Stomach (tissue), 8 donors: ENCODE measurements at regions not wholly inside any gene's neighbourhood (a gene's known extent, or its start where the extent isn't known, plus 50 kb on each side); places are given as distances from the start of the nearest gene placed in this dataset.

ENCODE experiments used
- DNase-seq, 2 donors: peaks; one replicate each; pipeline versions ENCODE4 v3.0.0 to v3.0.0-alpha.2; 2013 to 2019
- H3K27ac ChIP-seq, 5 donors: fragments of 200-600 bp in 4 of 5; sonication (generic) in 4 of 5; one replicate each; pipeline ENCODE4 v1.5.1; 2013 to 2019; ENCODE audit warnings: mild to moderate bottlenecking in 1 of 5, moderate library complexity in 1 of 5
- H3K27me3 ChIP-seq, 3 donors: fragments of 200-600 bp; sonication (generic); one replicate each; pipeline ENCODE4 v1.5.1; 2017 to 2019; ENCODE audit warnings: mixed run types in 1 of 3
- H3K36me3 ChIP-seq, 4 donors: fragments of 200-600 bp; sonication (generic); 1 replicate in 3 of 4; 2 replicates in 1 of 4; pipeline ENCODE4 v1.5.1; 2016 to 2019
- H3K4me1 ChIP-seq, 4 donors: fragments of 200-600 bp; sonication (generic); one replicate each; pipeline ENCODE4 v1.5.1; 2016 to 2019
- H3K4me3 ChIP-seq, 4 donors: fragments of 200-600 bp; sonication (generic) in 3 of 4; one replicate each; pipeline ENCODE4 v1.5.1; 2016 to 2019; ENCODE audit warnings: mild to moderate bottlenecking in 1 of 4
- H3K9me3 ChIP-seq, 4 donors: fragments of 200-600 bp; sonication (generic); one replicate each; pipeline ENCODE4 v1.5.1; 2016 to 2019
- CTCF ChIP-seq, 7 experiments: fragments of 450-650 bp in 4 of 7; fragments of 200-600 bp in 3 of 7; sonication (generic) in 3 of 7; IDR thresholded peaks; one replicate each; pipeline ENCODE4 v1.5.1; 2016 to 2019; ENCODE audit warnings: antibody characterized with exemption in 7 of 7, control low read depth in 2 of 7, mild to moderate bottlenecking in 1 of 7
- EP300 ChIP-seq: sonication (generic); formaldehyde crosslinking; IDR thresholded peaks from one replicate; pipeline ENCODE4 v1.6.1; 2017; ENCODE audit warnings: antibody characterized with exemption
- POLR2A ChIP-seq, 4 donors: fragments of 450-650 bp; IDR thresholded peaks; one replicate each; pipeline ENCODE4 v1.6.1; 2016; ENCODE audit warnings: antibody characterized with exemption in 4 of 4, control low read depth in 2 of 4, mild to moderate bottlenecking in 1 of 4, moderate library complexity in 1 of 4
- POLR2AphosphoS5 ChIP-seq, 3 donors: sonication (generic); formaldehyde crosslinking; IDR thresholded peaks; one replicate each; pipeline ENCODE4 v1.6.1; 2016; ENCODE audit warnings: antibody characterized with exemption in 3 of 3
- WGBS, 5 donors: extraction: QIAGEN DNeasy Blood & Tissue Kit in 3 of 5; methylation state at CpG; one replicate each; pipeline versions ENCODE4 v1.1.5 to v1.1.7; 2013 to 2018; 5-methylcytosine and 5-hydroxymethylcytosine counted together
- intact Hi-C: fragments of 100-400 bp; cut with DNase I; formaldehyde crosslinking; loops from one replicate; pipeline ENCODE4 v1.15.1; 2023; ENCODE audit warnings: low total_unique reads
- donor health status: healthy with polysubstance abuse.
- donor health status: Bipolar disorder and iron deficiency.
- donor health status: healthy.

- no peak for TF ChIP-seq POLR2AphosphoS5 (IDR thresholded peaks at IDR 0.05)
- no peak for TF ChIP-seq POLR2A (IDR thresholded peaks at IDR 0.05)
- TF ChIP-seq CTCF (IDR thresholded peaks at IDR 0.05) = no peak
- TF ChIP-seq EP300 = no peak
- no peaks in the 10 kb centered on the region for H3K36me3 ChIP-seq
- H3K4me1 ChIP-seq = no peaks in the 10 kb centered on the region
- no peaks in the 10 kb centered on the region for H3K9me3 ChIP-seq
- no peak overlapping the region for H3K4me3 ChIP-seq
- no peaks in the 10 kb centered on the region for H3K27me3 ChIP-seq
- intact Hi-C loops = no loop called here
- no peak overlapping the region for H3K27ac ChIP-seq
- WGBS, 5 donors = 38 to 73% (median 45%) methylated on average over 3 of the region's 3 CpGs
- DNase-seq = no peak
Observed at GRCh38 chr1:87560601-87561360, 232.1 kb downstream of the LMO4 start.

GRCh38 chr1:87563211-87563610 lies 234.5 kb downstream of the LMO4 start:
- Histone ChIP-seq H3K9me3 (no peaks in the 10 kb centered on the region), H3K36me3 (no peaks in the 10 kb centered on the region), H3K27me3 (no peaks in the 10 kb centered on the region), H3K27ac (no peak overlapping the region), H3K4me1 (no peaks in the 10 kb centered on the region), H3K4me3 (no peak overlapping the region)
- TF ChIP-seq POLR2AphosphoS5 (IDR thresholded peaks at IDR 0.05) (no peak), EP300 (no peak), POLR2A (IDR thresholded peaks at IDR 0.05) (no peak), CTCF (IDR thresholded peaks at IDR 0.05) (no peak)
- WGBS, 5 donors = 82 to 89% (median 86%) methylated on average over 4 of the region's 4 CpGs
- intact Hi-C loops = no loop called here
- DNase-seq = no peak

- no peaks in the 10 kb centered on the region for H3K4me1 ChIP-seq
- no peak overlapping the region for H3K27ac ChIP-seq
- no peaks in the 10 kb centered on the region for H3K27me3 ChIP-seq
- no peak overlapping the region for H3K4me3 ChIP-seq
- DNase-seq = no peak
- TF ChIP-seq EP300 (no peak), POLR2AphosphoS5 (IDR thresholded peaks at IDR 0.05) (no peak)
- intact Hi-C loops = no loop called here
- H3K36me3 ChIP-seq = no peaks in the 10 kb centered on the region
- H3K9me3 ChIP-seq = no peaks in the 10 kb centered on the region
- WGBS, 5 donors = 87 to 92% (median 89%) methylated on average over 5 of the region's 5 CpGs
Observed at GRCh38 chr1:87565861-87566260, 237.2 kb downstream of the LMO4 start.

GRCh38 chr1:87568005-87568404 lies 239.3 kb downstream of the LMO4 start:
- Histone ChIP-seq H3K9me3 (no peaks in the 10 kb centered on the region), H3K4me3 (no peak overlapping the region), H3K4me1 (no peaks in the 10 kb centered on the region), H3K27ac (no peak overlapping the region), H3K27me3 (no peaks in the 10 kb centered on the region), H3K36me3 (no peaks in the 10 kb centered on the region)
- TF ChIP-seq EP300 (no peak), CTCF (IDR thresholded peaks at IDR 0.05) (no peak), POLR2A (IDR thresholded peaks at IDR 0.05) (no peak), POLR2AphosphoS5 (IDR thresholded peaks at IDR 0.05) (no peak)
- intact Hi-C loops = no loop called here
- no peak for DNase-seq
- 89 to 96% (median 92%) methylated on average over 4 of the region's 4 CpGs for WGBS, 5 donors

- no peak overlapping the region for H3K4me3 ChIP-seq
- intact Hi-C loops = no loop called here
- no peaks in the 10 kb centered on the region for H3K27me3 ChIP-seq
- no peaks in the 10 kb centered on the region for H3K9me3 ChIP-seq
- no peaks in the 10 kb centered on the region for H3K36me3 ChIP-seq
- no peak overlapping the region for H3K27ac ChIP-seq
- no peak for DNase-seq
- TF ChIP-seq EP300 = no peak
- TF ChIP-seq CTCF (IDR thresholded peaks at IDR 0.05) = no peak
- TF ChIP-seq POLR2A (IDR thresholded peaks at IDR 0.05) = no peak
- no peak for TF ChIP-seq POLR2AphosphoS5 (IDR thresholded peaks at IDR 0.05)
- no peaks in the 10 kb centered on the region for H3K4me1 ChIP-seq
- 76 to 88% (median 81%) methylated on average over 3 of the region's 3 CpGs for WGBS, 5 donors
Observed at GRCh38 chr1:87568911-87569310, 240.2 kb downstream of the LMO4 start.
